PC-3 (cell line): ENCODE measurements at regions not wholly inside any gene's neighbourhood (a gene's known extent, or its start where the extent isn't known, plus 50 kb on each side); places are given as distances from the start of the nearest gene placed in this dataset.

Source experiments
- EZH2phosphoT487 ChIP-seq: fragments of 300-600 bp; sonication (generic); IDR thresholded peaks from 2 replicates; pipeline ENCODE4 v1.6.1; 2018; ENCODE audit warnings: mild to moderate bottlenecking, antibody characterized with exemption, low read length, borderline replicate concordance
- TF ChIP-seq, protein P1 (sequence below): fragments of 300-600 bp; sonication (generic); conservative IDR thresholded peaks from 2 replicates; pipeline ENCODE4 v1.5.1; 2017; ENCODE audit warnings: antibody characterized with exemption, low read depth, mild to moderate bottlenecking, low read length

DNA sequence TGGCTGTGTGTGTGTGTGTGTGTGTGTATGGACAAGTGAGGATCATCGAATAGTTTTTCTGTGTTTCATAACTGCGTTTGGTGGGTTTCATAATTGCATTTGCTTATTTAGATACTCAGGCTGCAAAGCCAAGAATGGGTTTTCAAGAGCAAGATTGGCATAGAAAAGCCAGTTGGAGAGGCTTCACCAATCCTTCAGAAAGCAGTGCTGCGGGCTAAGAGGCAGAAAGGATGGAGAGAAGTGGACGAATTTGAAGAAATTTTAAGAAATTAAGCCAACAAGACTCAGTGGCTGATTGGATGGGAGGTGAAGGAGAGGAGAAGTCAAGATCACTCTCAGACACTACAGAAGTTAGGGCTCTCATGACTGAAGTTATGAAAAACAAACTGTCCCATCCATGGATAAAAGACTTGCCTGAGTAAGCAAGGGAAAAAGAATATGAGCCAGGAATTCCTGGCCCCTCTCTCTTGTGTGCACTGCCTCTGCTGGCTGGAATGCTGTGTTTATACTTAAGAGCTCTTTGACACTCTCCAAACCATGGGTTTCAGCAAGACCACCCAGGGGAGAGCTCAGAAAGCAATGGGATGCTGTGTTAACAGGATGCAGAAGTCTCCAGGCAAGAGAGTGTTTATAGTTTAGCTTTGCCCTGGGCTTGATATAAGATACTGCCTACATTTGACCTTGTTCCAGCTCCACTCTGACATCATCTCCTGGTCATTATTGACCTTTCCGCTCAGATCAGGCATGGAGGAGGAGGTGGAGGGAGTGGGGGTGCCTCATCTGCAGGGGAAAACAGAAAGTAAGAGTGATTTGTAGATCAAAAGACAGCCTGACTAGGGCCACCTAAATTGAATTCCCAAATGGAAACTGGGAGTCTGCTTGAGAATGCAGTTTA, 232.0 kb upstream of the PLXNA2 start:
- TF ChIP-seq, protein P1, sequence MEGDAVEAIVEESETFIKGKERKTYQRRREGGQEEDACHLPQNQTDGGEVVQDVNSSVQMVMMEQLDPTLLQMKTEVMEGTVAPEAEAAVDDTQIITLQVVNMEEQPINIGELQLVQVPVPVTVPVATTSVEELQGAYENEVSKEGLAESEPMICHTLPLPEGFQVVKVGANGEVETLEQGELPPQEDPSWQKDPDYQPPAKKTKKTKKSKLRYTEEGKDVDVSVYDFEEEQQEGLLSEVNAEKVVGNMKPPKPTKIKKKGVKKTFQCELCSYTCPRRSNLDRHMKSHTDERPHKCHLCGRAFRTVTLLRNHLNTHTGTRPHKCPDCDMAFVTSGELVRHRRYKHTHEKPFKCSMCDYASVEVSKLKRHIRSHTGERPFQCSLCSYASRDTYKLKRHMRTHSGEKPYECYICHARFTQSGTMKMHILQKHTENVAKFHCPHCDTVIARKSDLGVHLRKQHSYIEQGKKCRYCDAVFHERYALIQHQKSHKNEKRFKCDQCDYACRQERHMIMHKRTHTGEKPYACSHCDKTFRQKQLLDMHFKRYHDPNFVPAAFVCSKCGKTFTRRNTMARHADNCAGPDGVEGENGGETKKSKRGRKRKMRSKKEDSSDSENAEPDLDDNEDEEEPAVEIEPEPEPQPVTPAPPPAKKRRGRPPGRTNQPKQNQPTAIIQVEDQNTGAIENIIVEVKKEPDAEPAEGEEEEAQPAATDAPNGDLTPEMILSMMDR: peak; percentile 54
- no peak for TF ChIP-seq EZH2phosphoT487
